ENCODE measurements at regions not wholly inside any gene's neighbourhood (a gene's known extent, or its start where the extent isn't known, plus 50 kb on each side); places are given as distances from the start of the nearest gene placed in this dataset.

- no peak for TF ChIP-seq CTCF (IDR thresholded peaks at IDR 0.05)
- TF ChIP-seq POLR2A (IDR thresholded peaks at IDR 0.05), result no peak
- TF ChIP-seq EP300 (IDR thresholded peaks at IDR 0.05), result no peak
Measured at GRCh38 chr4:18914182-18914581, 892.6 kb upstream of the LCORL start.

Data from sigmoid colon (tissue), 4 donors.